ENCODE measurements at regions not wholly inside any gene's neighbourhood (a gene's known extent, or its start where the extent isn't known, plus 50 kb on each side); places are given as distances from the start of the nearest gene placed in this dataset.

DNA sequence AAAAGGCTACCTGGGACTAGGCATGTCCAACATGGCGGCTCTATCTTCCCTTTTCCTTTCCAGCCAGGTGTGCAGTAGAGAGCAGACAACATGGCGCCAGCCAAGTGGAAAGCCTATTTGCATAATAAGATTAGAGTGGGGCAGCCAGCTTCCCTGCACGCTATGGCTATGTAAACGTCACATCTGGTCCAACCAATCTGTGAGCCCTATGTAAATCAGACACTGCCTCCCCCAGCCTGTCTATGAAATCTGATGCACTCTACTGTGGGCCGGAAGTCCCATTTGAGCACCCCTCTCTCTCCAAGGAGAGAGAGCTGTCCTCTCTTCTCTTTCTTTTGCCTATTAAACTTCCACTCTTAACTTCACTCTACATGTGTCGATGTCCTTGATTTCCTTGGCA lies 984.9 kb upstream of the AUTS2 start:
- Histone ChIP-seq H2BK120ac (replicated peaks; ENCODE audit: low read depth, low read length) (no peak overlapping the region), H3K4ac (replicated peaks; ENCODE audit: insufficient read length, low read depth, low read length) (no peak overlapping the region), H2BK20ac (ENCODE audit: low read length) (no peak overlapping the region), H3K79me1 (ENCODE audit: low read depth, low read length) (no peaks in the 10 kb centered on the region), H3K9me3 (ENCODE audit: insufficient read depth in 2 of 2, low read depth in 1 of 2, low read length in 1 of 2) (peaks cover 0 to 3% of the 10 kb centered on the region in 2 experiments; a peak in 2 of 4 replicates), H4K91ac (replicated peaks; ENCODE audit: insufficient read length, low read length) (no peak overlapping the region), H4K8ac (ENCODE audit: extremely low read depth, insufficient read depth, low read length) (no peak overlapping the region), H3K27me3 (replicated peaks in 1 of 4; ENCODE audit: control insufficient read depth in 3 of 4, extremely low read depth in 1 of 4, insufficient read depth in 3 of 4, low read length in 3 of 4) (no peaks in the 10 kb centered on the region), H3K23me2 (ENCODE audit: low read depth, low read length) (no peaks in the 10 kb centered on the region), H3K4me3 (ENCODE audit: extremely low read depth in 1 of 4, insufficient read depth in 2 of 4, low read depth in 3 of 4, low read length in 4 of 4) (no peak overlapping the region), H3K56ac (replicated peaks; ENCODE audit: insufficient read length, low read depth, low read length) (no peak overlapping the region), H3K18ac (ENCODE audit: extremely low read depth, low read length) (no peak overlapping the region), H3K79me2 (ENCODE audit: control insufficient read depth in 1 of 2, insufficient read depth in 2 of 2, low read length in 2 of 2) (no peaks in the 10 kb centered on the region), H3K14ac (ENCODE audit: insufficient read length) (no peak overlapping the region), H2BK15ac (ENCODE audit: low read length) (no peak overlapping the region), H2AFZ (ENCODE audit: low read length) (no peak overlapping the region), H2AK5ac (ENCODE audit: low read depth, low read length) (no peak overlapping the region), H3K9ac (replicated peaks in 1 of 4; ENCODE audit: extremely low read depth in 1 of 4, low read depth in 3 of 4, low read length in 3 of 4) (no peak overlapping the region), H3K36me3 (ENCODE audit: control insufficient read depth in 2 of 4, insufficient read depth in 4 of 4, low read length in 3 of 4) (no peaks in the 10 kb centered on the region; a peak in 1 of 8 replicates), H3K4me2 (ENCODE audit: insufficient read depth in 1 of 2, low read depth in 2 of 2, low read length in 2 of 2) (no peak overlapping the region), H2BK5ac (ENCODE audit: low read depth, low read length) (no peak overlapping the region), H4K20me1 (replicated peaks in 1 of 2; ENCODE audit: control insufficient read depth in 1 of 2, insufficient read depth in 2 of 2, low read length in 2 of 2) (no peaks in the 10 kb centered on the region), H2BK12ac (ENCODE audit: low read depth, low read length) (no peak overlapping the region), H4K5ac (ENCODE audit: insufficient read length, low read depth, low read length) (no peak overlapping the region), H3K23ac (ENCODE audit: insufficient read length) (no peak overlapping the region), H3K27ac (ENCODE audit: low read depth, low read length) (no peak overlapping the region), H3K4me1 (replicated peaks in 1 of 4; ENCODE audit: control insufficient read depth in 3 of 4, insufficient read depth in 4 of 4, low read length in 3 of 4) (peaks cover 0 to 3% (median 0%) of the 10 kb centered on the region in 4 experiments; a peak in 1 of 7 replicates)
- ChIA-PET CTCF (ENCODE audit: partially characterized antibody) (no interaction called here), POLR2A (ENCODE audit: partially characterized antibody) (no interaction called here)
- TF ChIP-seq YY1 (IDR thresholded peaks at IDR 0.05; ENCODE audit: low read depth, low read length) (no peak), RFX5 (IDR thresholded peaks at IDR 0.05; ENCODE audit: borderline replicate concordance, low read depth, low read length) (no peak), TAF1 (IDR thresholded peaks at IDR 0.05; ENCODE audit: low read depth, low read length) (0 out of 2 replicates have a peak, but pooled peaks have one; percentile 16), FOSL1 (IDR thresholded peaks at IDR 0.05; ENCODE audit: insufficient read depth, low read depth, low read length) (no peak)
- TF ChIP-seq, protein P1, sequence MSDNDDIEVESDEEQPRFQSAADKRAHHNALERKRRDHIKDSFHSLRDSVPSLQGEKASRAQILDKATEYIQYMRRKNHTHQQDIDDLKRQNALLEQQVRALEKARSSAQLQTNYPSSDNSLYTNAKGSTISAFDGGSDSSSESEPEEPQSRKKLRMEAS (IDR thresholded peaks at IDR 0.05) = no peak
- no peak for DNase-seq (ENCODE audit: low read depth in 1 of 2, low spot score in 2 of 2)
- WGBS, 2 experiments (ENCODE audit: extremely low coverage in 1 of 2, insufficient coverage in 1 of 2, insufficient read length in 1 of 2, insufficient replicate concordance in 2 of 2, low coverage in 1 of 2, low lambda C conversion rate in 2 of 2, missing lambda C conversion rate in 1 of 2) = 84% methylated on average over 6 of the region's 6 CpGs; no CpG with 5 or more reads in 1 of the 2 experiments
- no peak for FAIRE-seq

Measured in H1 (cell line).